ENCODE measurements at regions not wholly inside any gene's neighbourhood (a gene's known extent, or its start where the extent isn't known, plus 50 kb on each side); places are given as distances from the start of the nearest gene placed in this dataset.

DNA sequence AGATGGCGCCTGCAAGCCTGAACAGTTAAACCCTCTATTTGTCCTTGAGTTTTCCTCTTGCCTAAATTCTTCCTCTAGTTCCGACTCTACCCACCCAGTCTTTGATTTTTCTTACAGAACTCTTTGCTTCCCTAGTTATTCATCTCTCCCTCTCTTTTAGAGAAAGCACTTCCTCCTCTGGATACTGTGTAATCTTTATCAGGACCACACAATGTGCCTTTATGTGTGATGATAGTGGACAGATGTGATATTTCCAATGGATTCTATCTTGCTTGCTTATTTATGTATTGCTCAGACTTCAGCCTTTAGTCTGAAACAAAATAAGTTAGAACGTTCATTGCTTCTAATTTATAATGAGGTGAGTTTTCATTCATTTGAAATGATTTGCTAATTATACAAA is 79.5 kb upstream of the CAV2 start:
- no peak for DNase-seq (ENCODE audit: low read depth in 2 of 2)

DNA sequence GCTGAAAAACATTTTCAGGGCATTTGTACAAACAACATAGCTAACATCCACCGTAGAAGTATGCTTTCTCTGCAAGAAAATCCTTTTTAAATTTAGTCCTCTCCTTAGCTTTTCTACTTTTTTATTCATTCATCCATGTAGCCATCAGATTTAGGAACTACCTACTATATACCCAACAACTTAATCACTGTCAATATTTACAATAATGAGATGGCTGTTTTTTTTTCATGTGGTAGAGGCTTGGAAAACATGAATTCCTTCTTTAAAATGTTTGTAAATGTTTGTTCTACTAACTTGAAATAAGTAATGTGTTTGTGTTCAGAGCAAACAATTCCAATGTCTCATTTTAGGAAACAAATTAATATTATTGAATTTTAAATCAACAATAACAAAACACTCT is 78.2 kb upstream of the CAV2 start:
- no peak for DNase-seq (ENCODE audit: low read depth in 2 of 2)

DNA sequence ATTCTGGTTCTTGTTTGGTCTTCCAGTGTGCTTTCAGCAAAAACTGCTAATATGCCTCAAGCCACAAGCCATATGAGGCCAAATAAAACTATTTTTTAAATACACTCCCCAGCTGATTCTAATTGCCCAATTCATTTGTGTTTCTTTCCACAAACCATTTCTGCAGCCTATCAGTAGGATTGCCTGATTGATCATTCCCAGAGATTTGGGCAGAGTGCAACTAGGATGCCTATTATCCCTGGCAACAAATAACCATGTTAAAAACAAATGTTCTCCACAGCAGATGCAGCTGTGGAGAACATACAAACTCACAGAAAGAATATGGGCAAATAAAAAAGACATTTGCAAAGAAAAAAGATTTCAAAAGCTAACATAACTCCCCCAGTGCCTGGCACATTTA is 76.9 kb upstream of the CAV2 start:
- no peak for DNase-seq (ENCODE audit: low read depth in 2 of 2)

GRCh38 chr7:116423499-116423898 is 76.0 kb upstream of the CAV2 start:
- DNase-seq (ENCODE audit: low read depth in 2 of 2) = no peak

DNA sequence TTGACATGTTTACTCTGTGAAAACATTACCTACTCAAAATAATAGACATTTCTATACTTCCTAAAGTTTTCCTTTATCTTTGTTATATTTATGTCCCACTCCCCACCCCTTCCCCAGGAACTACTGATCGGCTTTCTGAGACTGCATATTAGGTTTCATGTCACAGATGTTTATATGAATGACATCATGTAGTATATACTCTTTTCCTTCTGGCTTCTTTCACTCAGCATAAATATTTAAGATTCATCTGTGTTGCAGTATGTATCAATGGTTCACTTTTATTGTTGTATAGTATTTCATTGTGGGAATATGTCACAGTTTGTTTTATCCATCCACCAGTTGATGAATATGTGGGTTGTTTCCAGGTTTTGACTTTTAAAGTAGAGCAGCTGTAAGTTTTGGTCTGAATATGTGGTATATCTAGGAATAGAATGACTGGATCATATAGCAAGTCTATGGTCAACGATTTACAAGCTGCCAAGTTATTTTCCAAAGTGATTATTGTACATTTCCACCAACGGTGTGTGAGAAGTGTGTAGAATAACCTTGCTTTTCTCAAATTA is 73.8 kb upstream of the CAV2 start:
- no peak for DNase-seq (ENCODE audit: low read depth in 2 of 2)

DNA sequence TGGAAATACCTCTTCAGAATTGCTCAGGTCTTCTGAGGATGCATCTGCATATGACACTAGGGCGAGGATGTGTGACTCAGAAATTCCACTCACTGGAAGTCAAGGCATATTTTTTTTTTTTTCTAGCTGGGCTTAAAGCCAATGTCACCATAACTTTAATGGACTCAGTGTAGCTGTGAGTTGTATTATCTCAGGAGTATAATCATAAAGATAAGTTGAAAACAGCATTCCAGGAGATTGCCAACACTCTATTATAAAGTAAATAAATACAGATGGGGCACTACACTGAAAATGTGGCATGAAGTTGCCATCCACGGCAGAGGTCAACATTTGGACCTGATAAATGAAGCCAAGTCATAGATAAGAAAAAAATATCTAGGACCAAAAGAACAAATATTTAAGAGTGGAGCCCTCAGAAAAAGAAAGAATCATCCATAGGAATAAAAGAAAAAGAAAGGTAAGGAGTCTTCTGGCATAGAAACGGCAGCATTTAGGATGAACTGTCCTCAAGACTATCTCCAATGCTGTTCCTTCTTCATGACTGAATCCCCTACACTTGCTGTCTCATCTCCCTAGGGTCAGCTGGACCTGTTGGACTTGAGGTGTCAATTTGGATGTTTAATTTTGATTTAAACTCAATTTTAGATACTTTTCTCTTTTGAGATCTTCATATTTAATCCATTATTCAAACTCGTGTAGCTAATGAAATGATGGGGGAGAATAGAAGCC is 72.9 kb upstream of the CAV2 start:
- no peak for DNase-seq (ENCODE audit: low read depth in 2 of 2)

DNA sequence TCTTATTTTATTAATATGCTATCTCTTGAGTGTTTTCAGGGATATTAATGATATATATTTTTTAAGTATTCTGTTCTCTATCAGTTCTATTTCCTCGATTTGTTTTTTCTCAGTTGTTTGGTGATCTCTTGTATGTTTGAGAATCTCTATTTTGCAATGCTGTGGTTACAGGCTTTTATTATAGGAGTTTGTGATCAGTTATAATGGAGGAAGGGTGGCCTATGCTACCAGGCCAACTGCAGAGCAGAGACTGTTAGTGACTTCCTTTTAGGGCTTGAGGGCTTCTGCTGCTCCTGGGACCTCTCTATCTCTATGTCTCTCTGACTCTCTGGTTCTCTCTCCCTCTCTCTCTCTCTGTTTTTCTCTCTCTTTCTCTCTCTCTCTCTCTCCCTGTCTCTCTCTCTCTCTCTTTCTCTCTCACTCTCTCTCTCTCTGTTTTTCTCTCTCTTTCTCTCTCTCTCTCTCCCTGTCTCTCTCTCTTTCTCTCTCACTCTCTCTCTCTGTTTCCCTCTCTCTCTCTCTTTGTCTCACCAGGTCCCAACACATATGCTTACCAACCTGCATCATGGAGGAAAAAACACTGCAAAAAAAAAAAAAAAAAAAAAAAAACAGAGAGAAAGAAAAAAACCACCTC is 69.4 kb upstream of the CAV2 start:
- DNase-seq (ENCODE audit: low read depth in 2 of 2) = no peak

GRCh38 chr7:116431787-116432526 is 67.6 kb upstream of the CAV2 start:
- no peak for DNase-seq (ENCODE audit: low read depth in 2 of 2)

- DNase-seq (ENCODE audit: low read depth in 2 of 2) = no peak
Measured at GRCh38 chr7:116432527-116432916, 67.0 kb upstream of the CAV2 start.

DNA sequence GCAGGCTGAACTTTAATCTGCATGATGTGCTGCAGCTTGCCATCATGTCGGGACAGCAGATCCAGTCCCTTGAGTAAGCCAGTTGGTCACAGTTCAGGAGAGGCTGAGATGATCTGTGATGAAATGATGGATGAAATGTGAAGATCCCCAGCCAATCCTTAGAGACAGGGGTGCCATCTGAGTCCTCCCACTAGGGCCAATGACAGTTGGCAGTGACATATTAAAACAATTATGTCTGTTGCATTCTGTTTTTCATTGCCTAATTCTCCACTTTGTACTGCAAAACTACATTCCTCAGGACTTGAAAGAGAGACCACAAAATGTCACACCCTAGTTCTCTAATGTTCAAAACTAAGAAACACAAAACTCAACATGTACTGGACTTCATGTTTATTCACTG is 66.3 kb upstream of the CAV2 start:
- no peak for DNase-seq (ENCODE audit: low read depth in 2 of 2)

- DNase-seq (ENCODE audit: low read depth in 2 of 2) = no peak
Measured at GRCh38 chr7:116434820-116435341, 64.7 kb upstream of the CAV2 start.

- DNase-seq (ENCODE audit: low read depth in 2 of 2) = no peak
Measured at GRCh38 chr7:116436305-116436826, 63.2 kb upstream of the CAV2 start.

- no peak for DNase-seq (ENCODE audit: low read depth in 2 of 2)
Measured at GRCh38 chr7:116438267-116438666, 61.3 kb upstream of the CAV2 start.

GRCh38 chr7:116439005-116439404 is 60.5 kb upstream of the CAV2 start:
- DNase-seq (ENCODE audit: low read depth in 2 of 2) = no peak

DNA sequence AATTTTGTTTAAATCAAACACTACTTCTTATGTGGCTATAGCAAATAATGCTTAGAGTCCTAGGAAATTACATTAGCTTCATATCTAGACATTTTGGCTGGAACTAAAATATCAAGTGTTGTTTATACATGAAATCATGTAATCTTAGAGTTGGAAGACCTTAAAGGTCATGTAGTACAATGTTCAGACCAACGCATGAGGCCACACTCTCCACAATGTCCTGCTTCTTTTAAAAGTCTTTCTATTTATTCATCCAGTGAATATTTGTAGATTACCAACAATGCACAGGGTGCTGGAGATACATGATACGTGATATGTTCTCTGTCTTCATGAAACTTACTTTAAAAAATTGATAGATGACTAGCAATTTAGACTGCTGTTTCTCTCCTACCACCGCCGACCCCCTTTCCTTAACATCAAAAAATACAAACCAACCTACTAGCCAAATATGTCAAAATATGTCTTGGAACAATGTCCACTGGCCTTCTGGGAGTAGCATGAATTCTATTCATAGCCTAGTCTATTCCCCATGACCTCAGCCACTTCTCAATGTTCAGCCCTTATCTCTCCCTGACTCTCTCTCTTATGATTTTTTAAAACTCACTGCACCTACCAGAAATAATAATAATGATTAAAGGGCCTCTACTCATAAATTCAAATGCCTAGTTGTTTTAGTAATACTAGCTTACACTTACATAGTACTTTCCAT is 59.5 kb upstream of the CAV2 start:
- DNase-seq (ENCODE audit: low read depth in 2 of 2) = no peak

DNA sequence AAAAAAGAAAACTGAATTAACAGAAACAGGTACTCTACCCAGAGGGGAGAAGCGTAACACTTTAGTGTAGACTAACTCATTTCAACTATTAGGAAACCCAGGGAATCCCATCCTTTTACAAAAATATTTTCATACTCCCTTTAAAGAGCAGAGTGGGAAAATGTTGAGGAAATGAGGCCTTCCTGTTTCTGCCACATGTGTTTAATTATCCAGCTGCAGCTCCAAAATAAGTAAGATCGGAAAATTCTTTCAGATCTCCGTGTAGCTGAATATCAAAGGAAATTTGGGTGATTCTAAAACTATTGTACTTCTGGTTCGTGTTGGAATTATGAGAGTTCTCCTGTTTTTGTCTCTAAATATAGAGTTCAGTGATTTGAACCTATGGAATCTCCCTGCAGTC is 58.0 kb upstream of the CAV2 start:
- no peak for DNase-seq (ENCODE audit: low read depth in 2 of 2)

DNA sequence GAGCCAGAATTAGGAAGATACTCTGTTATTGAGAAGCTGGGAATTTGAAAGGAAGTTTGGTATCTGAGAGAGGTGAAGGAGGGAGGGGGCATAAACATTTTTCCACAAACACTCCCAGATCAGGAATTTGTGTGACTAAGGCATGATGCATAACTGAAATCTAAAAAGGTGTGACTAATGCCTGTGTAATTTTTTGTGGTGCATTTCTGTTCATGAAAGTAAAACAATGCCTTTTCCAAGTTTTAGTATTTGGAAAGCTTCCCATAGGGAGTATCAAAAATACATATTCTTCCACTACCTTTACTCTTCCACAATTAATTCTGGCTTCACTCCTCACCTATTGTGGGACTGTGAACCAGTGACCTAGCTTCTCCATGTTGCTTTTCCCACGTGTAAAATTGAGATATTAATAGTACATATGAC is 56.4 kb upstream of the CAV2 start:
- DNase-seq (ENCODE audit: low read depth in 2 of 2) = no peak

GRCh38 chr7:116443646-116444045 is 55.9 kb upstream of the CAV2 start:
- DNase-seq (ENCODE audit: low read depth in 2 of 2) = no peak

- DNase-seq (ENCODE audit: low read depth in 2 of 2) = no peak
Measured at GRCh38 chr7:116445447-116446211, 53.9 kb upstream of the CAV2 start.

GRCh38 chr7:116446212-116446855 is 53.2 kb upstream of the CAV2 start:
- DNase-seq (ENCODE audit: low read depth in 2 of 2) = no peak

Data from activated CD4-positive, alpha-beta T cell treated with anti-CD3 and anti-CD28 coated beads for 24 hours (primary cell).